SU-DHL-6 (cell line): ENCODE measurements at regions not wholly inside any gene's neighbourhood (a gene's known extent, or its start where the extent isn't known, plus 50 kb on each side); places are given as distances from the start of the nearest gene placed in this dataset.

Experiments
- CTCF ChIP-seq: fragments of 200-600 bp; sonication (generic); IDR thresholded peaks from one replicate; pipeline ENCODE4 v1.5.1; 2017; ENCODE audit warnings: antibody characterized with exemption, mild to moderate bottlenecking, low read length, moderate library complexity; ENCODE audit not compliant: insufficient read depth, poor library complexity, severe bottlenecking
- EZH2phosphoT487 ChIP-seq: fragments of 200-600 bp; sonication (generic), shearing (Covaris generic); conservative IDR thresholded peaks from 2 replicates; pipeline ENCODE4 v1.6.1; 2018; ENCODE audit warnings: mild to moderate bottlenecking, antibody characterized with exemption, low read length, moderate library complexity, mixed read lengths

- TF ChIP-seq CTCF (no peak), EZH2phosphoT487 (no peak)
Measured at GRCh38 chr3:166243511-166243910, 406.3 kb upstream of the BCHE start.
